B cell (primary cell): ENCODE measurements at regions not wholly inside any gene's neighbourhood (a gene's known extent, or its start where the extent isn't known, plus 50 kb on each side); places are given as distances from the start of the nearest gene placed in this dataset.

Source experiments
- ATAC-seq: fragments of 200-7000 bp; cut with Tn5 transposase; one replicate; pipeline ENCODE4 v1.10.0; 2021; ENCODE audit warnings: low read depth, mild to moderate bottlenecking, moderate number of reproducible peaks, moderate library complexity
- CTCF ChIA-PET: fragments of 350-600 bp; sonication (Branson Sonifier 250); formaldehyde crosslinking; loops from one replicate; lab custom pipeline; 2021; ENCODE audit warnings: antibody characterized with exemption, inconsistent platforms; lab: Charles Lee
- POLR2A ChIA-PET: fragments of 350-600 bp; sonication (Branson Sonifier 250); formaldehyde crosslinking; loops from one replicate; lab custom pipeline; 2021; ENCODE audit warnings: antibody characterized with exemption; lab: Charles Lee
- DNase-seq: peaks from one replicate; pipeline ENCODE4 v3.0.0; 2013
- H2AFZ ChIP-seq: 2 replicates; pipeline ENCODE4 v1.6.1; 2012; ENCODE audit warnings: mild to moderate bottlenecking, low read depth, low read length; ENCODE audit not compliant: insufficient read depth, poor library complexity, severe bottlenecking
- H3K27ac ChIP-seq, 2 donors: 1 replicate in 1 of 2; 2 replicates in 1 of 2; pipeline ENCODE4 v1.5.1; 2012 to 2013; ENCODE audit warnings: low read length in 2 of 2, mild to moderate bottlenecking in 2 of 2, moderate library complexity in 1 of 2
- H3K27me3 ChIP-seq, 4 experiments: fragments of 200-600 bp in 1 of 4; sonication (generic) in 1 of 4; replicated peaks in 1 of 4; 1 replicate in 2 of 4; 2 replicates in 2 of 4; pipeline versions ENCODE4 v1.6.1 to v1.7.0; 2013 to 2016; ENCODE audit warnings: low read length in 3 of 4, mild to moderate bottlenecking in 2 of 4, mixed read lengths in 1 of 4, moderate library complexity in 1 of 4; ENCODE audit not compliant: insufficient read depth in 4 of 4, control insufficient read depth in 3 of 4; ENCODE audit errors: control extremely low read depth in 1 of 4
- H3K36me3 ChIP-seq, 2 experiments: replicated peaks in 1 of 2; 1 replicate in 1 of 2; 2 replicates in 1 of 2; pipeline versions ENCODE4 v1.6.1 to v1.7.1; 2013; ENCODE audit warnings: low read length in 1 of 2; ENCODE audit not compliant: insufficient read depth in 2 of 2, control insufficient read depth in 1 of 2; ENCODE audit errors: control extremely low read depth in 1 of 2, extremely low read depth in 1 of 2
- H3K4me1 ChIP-seq, 2 donors: fragments of 200-600 bp in 1 of 2; sonication (generic) in 1 of 2; 1 replicate in 1 of 2; 2 replicates in 1 of 2; pipeline versions ENCODE4 v1.5.1 to v1.6.1; 2013 to 2017; ENCODE audit warnings: low read length in 2 of 2; ENCODE audit not compliant: control insufficient read depth in 2 of 2, insufficient read depth in 2 of 2
- H3K4me2 ChIP-seq: replicated peaks from 2 replicates; pipeline ENCODE3; 2012; ENCODE audit warnings: mild to moderate bottlenecking, low read depth, low read length; ENCODE audit not compliant: poor library complexity, severe bottlenecking
- H3K4me3 ChIP-seq, 5 experiments: fragments of 200-600 bp in 1 of 5; sonication (generic) in 1 of 5; 1 replicate in 3 of 5; 2 replicates in 2 of 5; pipeline versions ENCODE4 v1.5.1 to v1.7.0; 2011 to 2016; ENCODE audit warnings: low read length in 4 of 5, mild to moderate bottlenecking in 4 of 5, low read depth in 2 of 5, control low read depth in 1 of 5, moderate library complexity in 1 of 5; ENCODE audit not compliant: insufficient read depth in 1 of 5; ENCODE audit errors: control extremely low read depth in 1 of 5, extremely low read depth in 1 of 5
- H3K79me2 ChIP-seq: fragments of 200-600 bp; sonication (generic); one replicate; pipeline ENCODE4 v1.6.0; 2016; ENCODE audit warnings: low read length; ENCODE audit not compliant: control insufficient read depth, insufficient read depth
- H3K9ac ChIP-seq: fragments of 200-600 bp; sonication (generic); 2 replicates; pipeline ENCODE4 v1.6.1; 2017; ENCODE audit warnings: mild to moderate bottlenecking, low read length, moderate library complexity
- H3K9me3 ChIP-seq, 3 donors: one replicate each; pipeline versions ENCODE4 v1.6.1 to v1.7.1; 2013; ENCODE audit warnings: low read length in 2 of 3; ENCODE audit not compliant: control insufficient read depth in 2 of 3, insufficient read depth in 1 of 3; ENCODE audit errors: control extremely low read depth in 1 of 3
- H4K20me1 ChIP-seq: 2 replicates; pipeline ENCODE4 v1.6.0; 2012; ENCODE audit warnings: mild to moderate bottlenecking, low read length; ENCODE audit not compliant: insufficient read depth, control insufficient read depth, poor library complexity, severe bottlenecking
- H3K27ac Mint-ChIP-seq: one replicate; pipeline ENCODE4 v1.8.0; 2021; ENCODE audit warnings: mixed read lengths
- H3K27me3 Mint-ChIP-seq: one replicate; pipeline ENCODE4 v1.8.0; 2021; ENCODE audit warnings: mixed read lengths
- H3K4me1 Mint-ChIP-seq: one replicate; pipeline ENCODE4 v1.8.0; 2021; ENCODE audit warnings: mixed read lengths
- H3K4me3 Mint-ChIP-seq: one replicate; pipeline ENCODE4 v1.8.0; 2021; ENCODE audit warnings: mixed read lengths
- H3K9me3 Mint-ChIP-seq: one replicate; pipeline ENCODE4 v1.8.0; 2022; ENCODE audit warnings: mixed read lengths; ENCODE audit not compliant: insufficient read depth
- CTCF ChIP-seq: fragments of 200-600 bp; IDR thresholded peaks from one replicate; pipeline ENCODE4 v1.8.0; 2022; ENCODE audit warnings: antibody characterized with exemption, mild to moderate bottlenecking
- EZH2 ChIP-seq: IDR thresholded peaks from 2 replicates; pipeline ENCODE4 v1.6.1; 2012; ENCODE audit warnings: borderline replicate concordance, low read depth, mild to moderate bottlenecking, moderate library complexity, low read length; ENCODE audit not compliant: insufficient read depth, poor library complexity, severe bottlenecking
- WGBS: methylation state at CpG from one replicate; pipeline ENCODE4 v1.1.5; 2013; ENCODE audit warnings: missing lambda C conversion rate; ENCODE audit not compliant: insufficient coverage; 5-methylcytosine and 5-hydroxymethylcytosine counted together
- intact Hi-C: fragments of 100-400 bp; cut with micrococcal nuclease; formaldehyde crosslinking; loops from one replicate; pipeline ENCODE4 v1.10.0; 2022

DNA sequence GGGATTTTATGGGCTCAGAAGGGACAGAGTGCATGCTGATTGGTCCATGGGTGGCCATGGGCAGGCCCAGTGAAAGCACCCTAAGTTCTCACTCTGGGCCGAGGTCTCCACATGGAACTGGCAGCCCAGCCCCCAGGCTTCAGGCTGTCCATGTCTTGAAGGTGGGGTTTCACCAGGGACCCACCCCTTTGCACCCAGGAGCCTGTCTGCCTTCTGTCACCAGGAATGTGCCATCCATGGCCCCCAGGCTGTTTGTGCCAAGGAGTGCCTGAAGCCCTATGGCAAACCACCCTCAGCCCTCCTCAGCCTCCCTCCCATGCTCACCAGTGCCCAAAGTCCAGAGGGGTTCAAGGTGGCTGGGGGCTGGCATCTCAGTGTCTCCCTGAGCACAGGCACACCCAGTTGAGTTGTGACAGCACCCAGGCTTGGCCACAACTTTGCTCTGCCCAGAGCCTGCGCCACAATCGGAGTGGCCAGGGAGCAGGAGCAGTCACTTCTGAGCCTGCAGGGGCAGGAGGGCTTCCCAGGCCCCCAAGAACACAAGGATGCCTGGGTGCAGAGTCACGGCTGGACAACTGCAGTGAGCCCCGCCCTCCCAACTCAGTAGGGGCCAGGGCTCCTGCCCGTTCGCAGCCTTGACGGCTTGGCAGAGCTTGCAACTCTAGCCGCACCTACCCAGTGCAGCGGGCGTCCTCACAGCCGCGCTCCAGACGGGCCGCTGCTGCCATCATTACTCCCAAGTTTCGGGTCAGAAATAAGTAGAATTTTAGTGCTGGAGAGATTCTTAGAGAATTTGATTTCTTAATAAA lies 185.3 kb upstream of the NUDT6 start:
- ChIA-PET CTCF (interaction anchor here (1.0 to 3.2 kb wide), 2 partner anchors 10 to 553 kb away, joined by 3 to 13 read pairs; no protein-coding TSS in a partner anchor), POLR2A (no interaction called here)
- Mint-ChIP-seq H3K4me1 (peaks cover 1% of the 10 kb centered on the region), H3K27me3 (no peaks in the 10 kb centered on the region), H3K27ac (no peak overlapping the region), H3K4me3 (no peak overlapping the region), H3K9me3 (no peaks in the 10 kb centered on the region)
- Histone ChIP-seq H3K9me3 (peaks cover 0 to 8% (median 0%) of the 10 kb centered on the region in 3 donors), H3K9ac (no peak overlapping the region), H3K4me2 (no peak overlapping the region), H3K27ac (no peak overlapping the region), H3K79me2 (no peaks in the 10 kb centered on the region), H2AFZ (no peak overlapping the region), H3K36me3 (peaks cover 0 to 5% of the 10 kb centered on the region in 2 experiments), H4K20me1 (no peaks in the 10 kb centered on the region), H3K4me3 (no peak overlapping the region), H3K27me3 (no peaks in the 10 kb centered on the region), H3K4me1 (no peaks in the 10 kb centered on the region)
- ATAC-seq (no peak), DNase-seq (no peak)
- intact Hi-C loops, result no loop called here
- TF ChIP-seq CTCF, result no peak
- TF ChIP-seq EZH2, result no peak
- 97% methylated on average over 11 of the region's 16 CpGs for WGBS

DNA sequence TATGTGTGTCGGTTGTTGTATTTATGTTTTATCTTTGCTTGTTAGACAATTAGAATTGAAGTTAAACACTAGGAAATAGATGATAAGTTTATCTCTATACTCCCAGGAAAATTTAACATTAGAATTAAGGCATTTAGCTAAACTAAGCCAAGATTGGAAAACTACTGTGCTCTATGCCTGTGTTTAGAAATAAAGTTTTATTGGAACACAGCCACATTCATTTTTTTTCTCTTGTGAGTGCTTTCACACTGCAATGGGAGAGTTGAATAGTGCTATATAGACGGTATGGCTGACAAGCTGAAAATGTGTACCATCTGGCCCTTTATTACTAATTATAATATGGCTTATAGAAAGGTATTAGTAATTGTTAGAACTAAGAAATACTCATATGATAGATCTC lies 186.7 kb upstream of the NUDT6 start:
- CTCF ChIA-PET, result no interaction called here
- Mint-ChIP-seq H3K27ac (no peak overlapping the region), H3K4me1 (no peaks in the 10 kb centered on the region), H3K4me3 (no peak overlapping the region), H3K27me3 (no peaks in the 10 kb centered on the region), H3K9me3 (no peaks in the 10 kb centered on the region)
- Histone ChIP-seq H3K4me3 (no peak overlapping the region), H3K27ac (no peak overlapping the region), H2AFZ (no peak overlapping the region), H3K36me3 (peaks cover 0 to 5% of the 10 kb centered on the region in 2 experiments), H3K4me1 (no peaks in the 10 kb centered on the region), H4K20me1 (no peaks in the 10 kb centered on the region), H3K27me3 (no peaks in the 10 kb centered on the region), H3K9me3 (peaks cover 0 to 15% (median 4%) of the 10 kb centered on the region in 3 donors), H3K4me2 (no peak overlapping the region), H3K79me2 (no peaks in the 10 kb centered on the region), H3K9ac (no peak overlapping the region)
- WGBS, result no CpG with 5 or more reads among the region's 2 CpGs
- no peak for ATAC-seq
- TF ChIP-seq EZH2 (no peak), CTCF (no peak)
- intact Hi-C loops, result no loop called here
- POLR2A ChIA-PET, result no interaction called here
- DNase-seq, result no peak
